Mesendoderm (in vitro differentiated cells): ENCODE measurements at regions not wholly inside any gene's neighbourhood (a gene's known extent, or its start where the extent isn't known, plus 50 kb on each side); places are given as distances from the start of the nearest gene placed in this dataset.
A peak's percentile ranks its signal among the peaks of the same experiment; 100 is the strongest.

Experiments used
- DNase-seq: peaks from one replicate; pipeline ENCODE4 v3.0.0; 2013
- H2AK5ac ChIP-seq: 2 replicates; pipeline ENCODE4 v1.6.1; 2013; ENCODE audit warnings: low read length, inconsistent platforms
- H2BK120ac ChIP-seq: 2 replicates; pipeline ENCODE4 v1.6.1; 2013; ENCODE audit warnings: low read depth, mild to moderate bottlenecking, low read length, moderate library complexity, mixed read lengths
- H2BK15ac ChIP-seq: replicated peaks from 2 replicates; pipeline ENCODE4 v1.6.1; 2013; ENCODE audit warnings: low read depth, mild to moderate bottlenecking, moderate library complexity
- H2BK5ac ChIP-seq: 2 replicates; pipeline ENCODE4 v1.6.1; 2013; ENCODE audit warnings: low read length, inconsistent platforms
- H3K18ac ChIP-seq: 2 replicates; pipeline ENCODE4 v1.6.1; 2013; ENCODE audit warnings: mild to moderate bottlenecking, low read length, mixed read lengths
- H3K23ac ChIP-seq: one replicate; pipeline ENCODE4 v1.6.1; 2013; ENCODE audit warnings: low read length
- H3K27ac ChIP-seq: 2 replicates; pipeline ENCODE4 v1.5.1; 2013; ENCODE audit warnings: low read depth, mild to moderate bottlenecking, inconsistent platforms, low read length, moderate library complexity
- H3K27me3 ChIP-seq: 2 replicates; pipeline ENCODE4 v1.6.1; 2013; ENCODE audit warnings: low read length, control low read depth, mild to moderate bottlenecking, inconsistent platforms; ENCODE audit not compliant: insufficient read depth, poor library complexity
- H3K36me3 ChIP-seq: 2 replicates; pipeline ENCODE4 v1.6.1; 2013; ENCODE audit warnings: low read length, inconsistent platforms; ENCODE audit not compliant: control insufficient read depth, insufficient read depth
- H3K4ac ChIP-seq: one replicate; pipeline ENCODE4 v1.6.1; 2013; ENCODE audit warnings: low read depth, mild to moderate bottlenecking, low read length, moderate library complexity
- H3K4me1 ChIP-seq: 2 replicates; pipeline ENCODE4 v1.6.1; 2013; ENCODE audit warnings: low read depth, low read length, inconsistent platforms; ENCODE audit not compliant: control insufficient read depth
- H3K4me2 ChIP-seq: 2 replicates; pipeline ENCODE4 v1.6.1; 2013; ENCODE audit warnings: low read length
- H3K4me3 ChIP-seq: 2 replicates; pipeline ENCODE4 v1.5.1; 2013; ENCODE audit warnings: mild to moderate bottlenecking, low read length
- H3K56ac ChIP-seq: one replicate; pipeline ENCODE4 v1.6.1; 2013; ENCODE audit warnings: low read length
- H3K79me1 ChIP-seq: 2 replicates; pipeline ENCODE4 v1.6.1; 2013; ENCODE audit warnings: low read length, inconsistent platforms
- H3K79me2 ChIP-seq: 2 replicates; pipeline ENCODE4 v1.6.1; 2013; ENCODE audit warnings: mild to moderate bottlenecking, low read length; ENCODE audit not compliant: control insufficient read depth, insufficient read depth
- H3K9ac ChIP-seq: 2 replicates; pipeline ENCODE4 v1.6.1; 2013; ENCODE audit warnings: low read length, inconsistent platforms
- H4K5ac ChIP-seq: one replicate; pipeline ENCODE4 v1.6.1; 2013; ENCODE audit warnings: low read length
- H4K8ac ChIP-seq: one replicate; pipeline ENCODE4 v1.6.1; 2013; ENCODE audit warnings: low read depth, mild to moderate bottlenecking, control low read depth, low read length, moderate library complexity
- WGBS: extraction: QIAGEN DNeasy Blood & Tissue Kit; methylation state at CpG from one replicate; pipeline ENCODE4 v1.1.7; 2013; ENCODE audit warnings: low lambda C conversion rate, missing lambda C conversion rate; ENCODE audit not compliant: insufficient coverage; ENCODE audit errors: extremely low coverage; 5-methylcytosine and 5-hydroxymethylcytosine counted together

DNA sequence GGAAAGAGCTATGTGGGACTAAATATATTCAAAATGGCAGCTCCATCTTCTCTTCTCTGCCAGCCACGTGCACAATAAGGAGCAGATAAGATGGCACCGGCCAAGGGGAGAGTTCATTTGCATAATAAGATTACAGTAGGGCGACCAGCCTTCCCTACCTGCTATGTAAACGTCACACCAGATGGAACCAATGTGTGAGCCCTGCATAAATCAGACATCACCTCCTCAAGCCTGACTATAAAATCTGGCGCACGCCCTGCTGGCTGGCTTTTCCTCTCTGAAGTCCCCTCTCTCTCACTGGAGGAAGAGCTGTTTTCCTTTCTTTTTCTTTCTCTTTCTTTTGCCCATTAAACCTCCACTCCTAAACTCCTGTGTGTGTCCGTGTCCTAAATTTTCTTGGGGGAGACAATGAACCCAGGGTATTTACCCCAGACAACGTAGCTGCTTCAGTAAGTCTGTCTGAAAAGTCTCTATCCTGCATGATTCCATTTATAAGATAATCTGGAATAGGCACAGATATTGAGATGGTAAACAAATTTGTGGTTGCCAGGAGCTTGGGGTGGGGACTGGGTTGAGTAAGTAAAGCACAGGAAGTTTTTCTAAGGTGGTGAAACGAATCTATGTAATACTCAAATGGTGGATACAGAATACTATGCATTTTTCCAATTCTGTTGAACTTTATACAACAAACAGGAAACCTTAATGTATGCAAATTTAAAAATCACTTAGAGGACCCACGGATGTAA, 670.0 kb upstream of the KIRREL3 start:
- peak; percentile 26 for DNase-seq
- no CpG with 5 or more reads among the region's 10 CpGs for WGBS
- Histone ChIP-seq H3K4me3 (no peak overlapping the region), H2BK120ac (no peak overlapping the region), H3K27ac (no peak overlapping the region), H3K4ac (no peak overlapping the region), H4K5ac (no peak overlapping the region), H3K4me1 (no peaks in the 10 kb centered on the region), H3K18ac (no peak overlapping the region), H4K8ac (no peak overlapping the region), H3K79me1 (no peaks in the 10 kb centered on the region), H3K27me3 (no peaks in the 10 kb centered on the region), H3K79me2 (no peaks in the 10 kb centered on the region), H3K9ac (no peak overlapping the region), H3K4me2 (no peak overlapping the region), H3K23ac (no peak overlapping the region), H2AK5ac (no peak overlapping the region), H3K56ac (no peak overlapping the region), H2BK15ac (no peak overlapping the region), H3K36me3 (no peaks in the 10 kb centered on the region), H2BK5ac (no peak overlapping the region)

GRCh38 chr11:127656116-127656836, 655.7 kb upstream of the KIRREL3 start:
- H4K5ac ChIP-seq: no peak overlapping the region
- H3K4me3 ChIP-seq: no peak overlapping the region
- H3K79me2 ChIP-seq: no peaks in the 10 kb centered on the region
- no peak overlapping the region for H3K9ac ChIP-seq
- H3K56ac ChIP-seq: no peak overlapping the region
- no peak overlapping the region for H2BK5ac ChIP-seq
- no peak overlapping the region for H4K8ac ChIP-seq
- no peak overlapping the region for H2BK120ac ChIP-seq
- WGBS: no CpG with 5 or more reads among the region's 6 CpGs
- H3K27ac ChIP-seq: no peak overlapping the region
- peak overlapping the region; percentile 68 for H3K18ac ChIP-seq
- H3K79me1 ChIP-seq: no peaks in the 10 kb centered on the region
- no peak overlapping the region for H3K4ac ChIP-seq
- DNase-seq: peak; percentile 18
- H3K4me1 ChIP-seq: no peaks in the 10 kb centered on the region
- no peaks in the 10 kb centered on the region for H3K27me3 ChIP-seq
- H3K4me2 ChIP-seq: no peak overlapping the region
- H3K23ac ChIP-seq: no peak overlapping the region
- no peak overlapping the region for H2AK5ac ChIP-seq
- no peak overlapping the region for H2BK15ac ChIP-seq
- no peaks in the 10 kb centered on the region for H3K36me3 ChIP-seq

DNA sequence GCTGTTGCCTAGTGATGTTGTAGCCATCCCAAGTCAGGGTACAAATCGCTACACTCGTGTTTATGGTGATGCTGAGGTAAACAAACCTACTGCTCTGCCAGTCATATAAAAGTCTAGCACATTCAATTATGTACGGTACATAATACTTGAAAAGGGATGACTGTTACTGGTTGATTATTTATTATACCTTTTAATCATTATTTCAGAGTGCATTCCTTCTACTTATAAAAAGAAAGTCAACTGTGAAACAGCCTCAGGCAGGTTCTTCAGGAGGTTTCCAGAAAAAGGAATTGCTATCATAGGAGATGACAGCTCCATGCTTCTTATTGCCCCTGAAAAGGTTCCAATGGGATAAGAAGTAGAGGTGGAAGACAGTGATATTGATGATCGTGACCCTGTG, 652.5 kb upstream of the KIRREL3 start:
- Histone ChIP-seq H3K27ac (no peak overlapping the region), H4K8ac (no peak overlapping the region), H2BK15ac (no peak overlapping the region), H3K4me1 (no peaks in the 10 kb centered on the region), H2BK120ac (no peak overlapping the region), H3K4ac (no peak overlapping the region), H3K4me3 (no peak overlapping the region), H2AK5ac (no peak overlapping the region), H3K79me2 (no peaks in the 10 kb centered on the region), H3K56ac (no peak overlapping the region), H2BK5ac (no peak overlapping the region), H4K5ac (no peak overlapping the region), H3K27me3 (no peaks in the 10 kb centered on the region), H3K79me1 (no peaks in the 10 kb centered on the region), H3K23ac (no peak overlapping the region), H3K36me3 (no peaks in the 10 kb centered on the region), H3K9ac (no peak overlapping the region), H3K18ac (no peak overlapping the region), H3K4me2 (no peak overlapping the region)
- no peak for DNase-seq
- WGBS: no CpG with 5 or more reads among the region's 4 CpGs

DNA sequence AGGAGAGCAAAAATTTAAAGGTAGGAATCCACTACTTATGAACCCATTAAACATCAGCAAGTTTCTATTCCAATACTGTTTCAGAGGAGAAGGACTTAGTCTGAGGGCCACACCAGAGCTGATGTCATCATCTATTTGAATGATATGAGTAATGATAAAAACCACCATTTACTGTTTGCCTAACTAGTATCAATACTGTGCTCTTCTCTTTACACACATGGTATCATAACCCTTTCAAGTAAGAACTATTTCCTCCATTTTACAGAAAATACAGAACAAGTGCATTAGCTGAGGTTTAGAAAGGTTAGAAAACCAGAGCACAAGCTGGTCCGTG, 651.3 kb upstream of the KIRREL3 start:
- Histone ChIP-seq H3K4me3 (no peak overlapping the region), H2BK15ac (no peak overlapping the region), H4K5ac (no peak overlapping the region), H2AK5ac (no peak overlapping the region), H2BK120ac (no peak overlapping the region), H3K4me2 (no peak overlapping the region), H4K8ac (no peak overlapping the region), H3K36me3 (no peaks in the 10 kb centered on the region), H3K23ac (no peak overlapping the region), H3K79me2 (no peaks in the 10 kb centered on the region), H3K9ac (no peak overlapping the region), H2BK5ac (no peak overlapping the region), H3K18ac (no peak overlapping the region), H3K27ac (no peak overlapping the region), H3K4ac (no peak overlapping the region), H3K56ac (no peak overlapping the region), H3K4me1 (no peaks in the 10 kb centered on the region), H3K27me3 (no peaks in the 10 kb centered on the region), H3K79me1 (no peaks in the 10 kb centered on the region)
- no CpG with 5 or more reads among the region's 1 CpG for WGBS
- DNase-seq: no peak

DNA sequence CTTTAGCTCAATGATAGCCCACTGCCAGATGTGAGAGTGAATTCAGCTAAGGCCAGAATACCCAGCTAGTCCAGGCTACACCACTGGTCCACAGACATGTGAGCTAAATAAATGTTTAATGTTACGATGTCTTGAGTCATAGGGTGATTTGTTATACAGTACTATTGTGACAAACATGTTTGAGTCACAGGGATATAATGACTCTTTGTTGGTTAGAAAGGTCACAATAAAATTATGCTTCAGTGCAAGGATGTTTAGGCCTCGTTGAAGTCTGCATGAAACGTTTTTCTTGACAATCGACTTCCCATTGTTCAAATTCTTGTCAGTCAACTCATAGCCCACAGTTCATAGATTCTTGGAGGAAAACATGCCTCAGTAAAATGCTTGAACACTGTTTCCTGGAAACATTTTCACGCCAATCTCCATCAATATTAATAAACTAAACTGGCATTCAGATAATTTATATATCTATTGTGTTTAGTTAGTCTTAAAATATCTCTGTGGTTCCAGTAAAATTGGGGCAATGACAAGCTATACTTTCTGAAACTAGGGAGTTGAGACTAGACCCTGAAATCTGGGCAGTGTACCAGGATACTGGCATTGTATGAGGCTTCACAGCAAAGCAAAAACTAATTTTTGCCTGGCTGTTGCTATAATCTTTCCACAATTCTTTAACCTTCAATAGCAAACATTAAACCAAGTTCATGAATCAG, 650.8 kb upstream of the KIRREL3 start:
- no peak overlapping the region for H3K18ac ChIP-seq
- no CpG with 5 or more reads among the region's 5 CpGs for WGBS
- no peak overlapping the region for H2BK120ac ChIP-seq
- no peak overlapping the region for H2BK5ac ChIP-seq
- no peak overlapping the region for H2AK5ac ChIP-seq
- no peak for DNase-seq
- H2BK15ac ChIP-seq: no peak overlapping the region
- H3K79me1 ChIP-seq: no peaks in the 10 kb centered on the region
- H3K27me3 ChIP-seq: no peaks in the 10 kb centered on the region
- H3K4me1 ChIP-seq: no peaks in the 10 kb centered on the region
- no peak overlapping the region for H4K8ac ChIP-seq
- H3K36me3 ChIP-seq: no peaks in the 10 kb centered on the region
- no peak overlapping the region for H3K56ac ChIP-seq
- no peak overlapping the region for H3K4ac ChIP-seq
- H3K79me2 ChIP-seq: no peaks in the 10 kb centered on the region
- H3K9ac ChIP-seq: no peak overlapping the region
- no peak overlapping the region for H4K5ac ChIP-seq
- no peak overlapping the region for H3K4me3 ChIP-seq
- no peak overlapping the region for H3K27ac ChIP-seq
- no peak overlapping the region for H3K4me2 ChIP-seq
- H3K23ac ChIP-seq: no peak overlapping the region
